HG02943 (cell line): ENCODE measurements at regions not wholly inside any gene's neighbourhood (a gene's known extent, or its start where the extent isn't known, plus 50 kb on each side); places are given as distances from the start of the nearest gene placed in this dataset.
A peak's percentile ranks its signal among the peaks of the same experiment; 100 is the strongest.

Experiments
- ATAC-seq: cut with Tn5 transposase; IDR thresholded peaks from one replicate; pipeline ENCODE4 v1.9.1; 2021; ENCODE audit warnings: mild to moderate bottlenecking, low read depth, moderate library complexity; ENCODE audit not compliant: unreplicated experiment

DNA sequence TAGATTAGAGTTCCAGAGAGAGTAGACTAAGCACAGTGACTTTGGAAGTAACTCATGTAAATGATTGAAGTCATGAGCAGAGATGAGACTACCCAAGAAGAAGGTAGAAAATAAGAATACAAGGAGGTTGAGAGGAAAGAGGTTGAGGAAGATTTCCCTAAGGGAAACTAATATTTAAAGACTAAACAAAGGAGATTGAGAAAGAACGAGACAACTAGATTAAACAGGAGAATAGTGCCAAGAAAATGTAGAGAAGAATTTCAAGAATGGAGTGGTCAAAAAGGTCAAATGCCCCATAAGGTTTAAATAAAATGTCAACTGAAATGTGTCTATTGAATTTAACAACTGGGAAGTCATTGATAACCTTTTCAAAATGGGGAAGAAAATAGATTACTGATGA, 59.0 kb downstream of the RPS29 start:
- no peak for ATAC-seq

DNA sequence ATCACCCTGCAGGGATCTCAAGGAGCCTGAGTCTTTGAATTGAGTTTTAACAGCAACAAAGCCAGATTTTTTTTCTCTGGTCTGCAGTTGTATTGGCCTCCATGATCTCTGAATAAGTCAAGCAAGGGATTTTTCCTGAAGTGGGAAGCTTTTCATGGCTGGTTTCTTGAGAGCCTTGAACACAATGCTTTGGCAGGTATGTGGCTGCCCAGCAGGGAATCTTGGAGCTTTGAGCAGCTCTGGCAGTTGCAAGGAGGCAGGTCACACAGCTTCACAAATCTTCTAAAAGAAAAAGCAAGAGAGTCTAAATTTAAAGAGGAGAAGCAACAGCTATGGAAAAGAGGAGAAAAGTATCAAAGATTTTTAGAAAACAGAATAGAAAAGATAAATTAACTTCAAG, 60.1 kb downstream of the RPS29 start:
- ATAC-seq, result no peak

DNA sequence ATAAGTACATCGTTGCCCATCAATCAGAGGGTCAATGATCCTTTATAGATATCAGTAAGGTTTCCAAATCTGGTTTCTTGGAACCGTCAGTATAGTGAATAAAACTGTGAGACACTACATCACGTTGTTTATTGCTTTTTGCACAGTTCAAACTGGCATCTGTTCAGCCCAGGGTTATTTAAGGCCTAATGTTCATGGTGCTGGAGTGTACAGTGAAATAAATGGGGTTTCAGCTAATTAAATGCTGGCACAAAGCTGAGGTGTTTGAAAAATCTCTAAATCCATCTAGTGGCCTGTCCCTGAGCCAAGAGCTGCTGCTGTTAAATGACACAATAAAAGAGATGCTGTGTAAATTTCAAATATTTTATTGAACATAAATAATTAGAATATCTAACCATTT, 69.9 kb downstream of the RPS29 start:
- ATAC-seq, result no peak

DNA sequence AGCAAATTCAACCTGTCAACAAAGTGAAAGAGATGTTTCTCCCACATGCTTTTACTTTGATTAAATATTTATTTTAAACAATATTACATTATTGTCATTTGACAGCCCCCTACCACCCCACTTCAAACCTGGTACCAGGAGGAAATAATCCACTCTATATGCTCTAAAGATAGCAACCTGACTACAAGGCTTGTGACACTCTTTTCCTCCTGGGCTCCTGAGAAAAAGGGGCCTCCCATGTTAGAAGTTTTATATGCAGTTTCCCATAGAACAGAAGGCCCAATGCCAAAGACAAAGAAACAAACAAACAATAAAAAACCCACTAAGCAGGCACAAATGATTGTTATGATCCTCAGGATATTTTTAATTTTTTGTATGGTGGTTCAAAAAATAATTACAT, 73.6 kb downstream of the RPS29 start:
- no peak for ATAC-seq

DNA sequence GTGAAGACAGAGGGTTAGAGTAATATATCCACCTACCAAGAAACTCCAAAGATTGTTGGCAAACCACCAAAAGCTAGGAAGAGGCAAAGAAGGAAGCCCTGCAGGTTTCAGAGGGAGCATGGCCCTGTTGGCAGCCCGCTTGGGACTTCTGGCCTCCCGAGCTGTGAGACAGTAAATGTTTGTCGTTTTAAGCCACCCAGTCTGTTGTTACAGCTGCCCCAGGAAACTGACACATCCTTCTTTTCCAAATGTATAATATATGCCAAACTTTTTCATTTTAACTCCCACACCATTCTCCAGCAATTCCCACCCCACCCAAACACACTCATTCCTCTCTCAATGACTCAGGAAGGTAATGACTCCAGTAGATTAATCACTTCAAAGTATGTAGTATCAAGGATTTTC, 74.0 kb downstream of the RPS29 start:
- no peak for ATAC-seq

DNA sequence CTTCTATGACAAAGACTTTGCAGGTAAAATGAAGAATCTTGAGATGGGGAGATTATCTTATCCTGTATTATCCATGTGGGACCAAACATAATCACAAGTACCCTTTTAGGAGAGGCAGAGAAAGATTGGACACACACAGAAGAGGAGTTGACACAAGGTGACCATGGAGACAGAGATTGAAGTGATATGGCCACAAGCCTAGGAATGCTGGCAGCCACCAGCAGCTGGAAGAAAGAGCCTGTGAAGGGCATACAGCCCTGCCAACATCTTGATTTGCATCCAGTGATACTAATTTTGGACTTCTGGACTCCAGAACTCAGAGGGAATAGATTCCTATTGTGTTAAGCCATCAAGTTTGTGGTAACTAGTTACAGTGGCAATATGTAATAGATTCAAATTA, 78.1 kb downstream of the RPS29 start:
- ATAC-seq, result no peak

DNA sequence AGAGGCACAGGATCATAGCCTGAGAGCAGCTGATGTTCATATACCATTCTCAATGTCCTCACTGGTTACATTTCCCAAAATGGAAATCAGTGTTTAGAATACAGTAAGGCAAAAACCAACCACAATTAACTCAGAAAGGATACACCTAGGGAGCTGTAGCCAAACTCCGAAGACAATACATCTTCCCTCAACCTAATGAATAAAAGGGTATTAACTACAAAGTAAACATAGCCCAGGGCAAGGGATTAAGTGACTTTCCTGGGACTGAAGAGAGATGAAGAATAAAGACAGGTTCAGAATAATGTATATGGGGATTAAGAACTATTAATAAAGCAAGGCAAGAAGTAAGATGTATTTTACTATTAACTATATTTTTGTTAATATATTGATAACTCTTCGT, 79.5 kb downstream of the RPS29 start:
- ATAC-seq, result no peak

DNA sequence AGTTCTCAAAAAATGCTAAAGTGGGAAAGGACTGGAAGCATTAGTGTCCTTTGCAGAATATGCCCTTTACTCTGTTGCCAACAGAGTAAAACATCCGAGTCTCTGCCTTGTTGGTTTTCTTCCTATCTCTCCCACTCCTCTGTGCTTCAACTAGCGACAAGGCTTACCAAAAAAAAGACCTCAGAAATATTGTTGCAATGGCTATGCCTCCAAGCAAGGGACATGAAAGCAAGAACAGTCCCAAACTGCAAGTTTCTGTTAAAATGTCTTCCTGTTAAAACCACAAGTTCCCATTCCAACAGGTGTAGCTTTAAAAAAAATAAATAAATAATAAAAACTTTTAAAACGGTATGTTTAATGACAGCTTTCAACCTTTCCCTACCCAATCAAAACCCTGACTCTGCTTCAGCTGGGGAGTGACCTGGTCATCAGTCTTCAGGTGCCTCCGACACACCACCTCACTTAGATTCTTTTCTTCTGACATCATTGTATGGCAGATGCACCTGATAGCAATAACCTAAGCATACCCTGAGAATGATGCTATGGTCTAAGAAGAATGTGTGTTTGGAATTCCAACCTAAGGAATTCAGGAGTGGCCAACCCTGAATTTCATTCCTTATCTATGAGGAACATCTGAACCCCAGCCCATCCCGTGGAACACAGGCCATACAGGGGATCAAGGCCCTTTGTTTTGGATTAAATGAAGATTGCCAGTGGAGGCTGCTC, 81.0 kb downstream of the RPS29 start:
- no peak for ATAC-seq

DNA sequence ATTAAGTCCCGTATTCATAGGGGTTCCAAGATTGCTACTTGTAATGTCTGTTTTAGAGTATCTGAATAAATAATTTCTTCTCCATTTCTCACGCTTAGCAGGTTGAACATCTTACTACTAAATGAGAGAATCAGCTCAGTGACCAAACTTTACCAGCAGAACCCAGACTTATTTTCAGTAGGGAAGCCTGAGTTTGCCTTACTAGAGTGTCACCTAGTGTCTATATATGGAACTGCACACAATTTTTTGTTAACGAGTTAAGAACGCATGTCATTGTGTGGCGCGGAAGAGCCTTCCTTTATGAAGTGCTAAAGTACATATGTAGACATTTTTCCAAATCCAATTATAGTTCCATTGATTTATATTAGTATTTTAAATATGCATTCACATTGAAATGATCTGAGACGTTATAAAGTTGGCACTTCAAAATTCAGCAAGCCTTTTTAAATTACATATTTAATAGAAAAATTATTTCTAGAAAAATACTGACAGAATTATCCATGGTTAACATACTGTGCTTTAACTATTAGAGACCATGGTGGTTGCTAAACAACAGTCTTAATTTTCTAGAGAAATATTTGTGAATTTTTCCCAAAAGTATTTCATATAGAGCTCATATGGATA, 88.3 kb downstream of the RPS29 start:
- ATAC-seq, result peak; percentile 81

DNA sequence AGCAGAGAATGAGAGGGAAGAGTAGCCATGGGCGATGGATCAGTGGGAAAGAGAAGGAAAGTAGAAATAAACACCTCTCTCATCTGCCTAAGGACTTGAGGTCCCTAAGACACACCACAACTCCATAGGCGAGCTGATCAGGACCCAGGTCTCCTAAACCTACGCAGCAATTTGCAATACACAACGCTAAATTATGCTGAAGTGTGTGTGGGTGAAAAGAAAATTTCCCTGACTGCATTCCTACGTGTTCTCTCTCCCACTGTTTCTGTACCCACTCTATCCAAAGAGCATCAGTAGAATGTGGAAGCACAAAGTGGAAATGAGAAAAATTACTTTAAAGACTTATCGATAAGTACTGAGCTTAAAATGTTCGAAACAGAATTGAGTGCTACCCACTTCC, 88.9 kb downstream of the RPS29 start:
- ATAC-seq, result no peak

DNA sequence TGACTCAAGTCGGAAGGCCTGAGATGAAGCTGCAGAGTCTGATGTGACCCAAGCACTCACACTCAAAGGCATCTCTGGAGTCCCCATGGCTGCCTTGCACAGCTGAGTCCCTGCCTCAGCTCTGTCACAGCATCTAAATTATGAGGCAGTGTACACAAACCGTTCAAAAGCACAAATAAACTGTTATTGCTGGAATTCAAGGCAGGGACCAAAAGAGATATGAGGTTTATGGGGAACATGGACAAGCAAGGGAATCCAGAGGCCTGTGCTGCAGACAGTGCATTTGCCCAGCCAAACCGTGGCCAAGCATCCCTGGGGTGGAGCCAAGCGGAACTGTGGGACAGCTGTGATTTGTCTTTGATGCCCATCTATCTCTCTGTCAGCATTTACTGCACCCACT, 91.3 kb downstream of the RPS29 start:
- no peak for ATAC-seq

DNA sequence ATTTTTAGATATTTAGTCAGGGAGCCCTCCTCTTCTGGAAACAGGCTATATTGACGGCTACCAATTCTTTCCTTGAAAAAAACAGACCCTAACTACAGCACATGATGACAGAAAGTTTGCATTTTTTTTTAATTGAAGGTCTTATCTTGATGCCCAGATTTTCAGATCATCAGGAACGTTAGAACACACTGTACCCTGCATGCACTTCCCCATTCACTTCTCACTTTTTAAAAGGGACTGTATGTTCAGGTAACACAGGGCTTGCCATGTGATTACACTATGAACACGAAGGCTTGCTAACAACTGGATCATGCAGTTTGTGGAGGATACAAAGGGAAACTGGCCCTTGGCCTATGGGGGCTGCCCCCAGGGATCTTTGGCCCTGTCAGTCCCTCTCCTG, 92.6 kb downstream of the RPS29 start:
- ATAC-seq, result no peak

DNA sequence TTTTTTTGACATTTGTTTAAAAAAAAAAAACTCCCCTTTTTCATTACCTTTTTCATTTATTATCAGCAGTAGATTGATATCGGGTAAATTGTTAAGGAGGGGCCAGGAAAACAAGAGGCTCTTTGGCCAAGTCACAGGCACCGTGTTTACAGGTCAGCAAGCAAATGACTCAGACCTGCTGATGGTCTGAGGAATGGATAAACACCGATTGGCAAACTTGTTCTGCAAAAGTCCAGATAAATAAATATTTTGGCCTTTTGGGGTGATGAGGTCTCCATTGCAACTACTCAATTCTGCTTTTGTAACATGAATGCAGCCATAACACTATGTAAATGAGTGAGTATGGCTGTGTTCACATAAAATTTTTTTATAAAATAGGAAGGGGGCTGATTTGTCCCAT, 94.0 kb downstream of the RPS29 start:
- ATAC-seq, result no peak

DNA sequence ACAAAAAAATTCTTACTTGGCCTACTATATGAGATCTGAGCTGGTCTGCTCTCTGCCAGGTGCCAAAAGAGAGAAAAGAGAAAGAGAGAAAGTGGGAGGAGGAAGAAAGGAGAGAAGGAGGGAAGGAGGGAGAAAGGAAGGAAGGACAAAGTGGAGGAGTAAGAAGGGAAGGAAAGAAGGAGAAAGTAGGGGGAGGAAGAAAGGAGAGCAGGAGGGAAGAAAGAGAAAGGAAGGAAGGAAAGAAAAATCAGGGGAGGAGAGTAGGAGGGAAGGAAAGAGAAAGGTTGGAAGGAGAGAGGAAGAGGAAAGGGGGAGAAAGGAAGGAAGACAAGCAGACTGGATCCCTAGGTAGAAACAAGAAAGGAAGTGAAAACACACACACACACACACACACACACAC, 96.8 kb downstream of the RPS29 start:
- ATAC-seq, result no peak

DNA sequence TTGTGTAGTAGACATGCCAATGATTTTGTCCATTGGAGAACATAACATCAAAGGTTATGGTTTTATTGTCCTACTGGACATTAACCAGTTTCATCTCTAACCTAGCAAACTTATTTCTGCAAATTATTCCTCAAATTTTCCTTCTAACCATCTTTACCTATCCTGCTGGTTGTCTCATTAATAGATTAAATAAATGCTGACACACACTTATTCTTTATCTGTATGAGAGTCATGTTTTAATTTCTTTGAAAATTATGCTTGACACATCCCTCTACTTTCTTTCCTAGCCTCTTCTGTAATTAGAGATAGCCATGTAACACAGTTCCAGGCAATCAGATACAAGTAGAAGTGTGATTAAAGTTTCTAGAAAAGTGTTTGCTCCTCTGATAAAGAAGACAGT, 98.9 kb downstream of the RPS29 start:
- ATAC-seq, result no peak

DNA sequence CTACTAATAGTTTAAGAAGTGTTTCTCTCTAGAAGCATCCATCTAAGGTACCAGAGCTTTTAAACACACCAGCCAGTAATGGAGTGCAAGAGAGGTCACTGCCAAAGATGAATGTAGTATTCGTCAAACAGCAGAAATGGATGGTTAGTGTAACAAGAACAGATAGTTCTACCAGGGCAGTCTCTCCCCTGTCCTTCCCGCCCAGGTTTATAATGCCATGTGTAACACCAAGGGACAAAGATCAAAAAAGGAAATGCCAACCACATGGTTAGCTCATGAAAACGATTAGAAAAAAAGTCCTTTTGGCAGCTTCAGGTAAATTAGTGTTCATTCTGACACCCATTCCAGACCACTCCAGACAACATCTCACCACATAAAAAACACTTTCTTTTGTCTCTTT, 100.9 kb downstream of the RPS29 start:
- no peak for ATAC-seq

DNA sequence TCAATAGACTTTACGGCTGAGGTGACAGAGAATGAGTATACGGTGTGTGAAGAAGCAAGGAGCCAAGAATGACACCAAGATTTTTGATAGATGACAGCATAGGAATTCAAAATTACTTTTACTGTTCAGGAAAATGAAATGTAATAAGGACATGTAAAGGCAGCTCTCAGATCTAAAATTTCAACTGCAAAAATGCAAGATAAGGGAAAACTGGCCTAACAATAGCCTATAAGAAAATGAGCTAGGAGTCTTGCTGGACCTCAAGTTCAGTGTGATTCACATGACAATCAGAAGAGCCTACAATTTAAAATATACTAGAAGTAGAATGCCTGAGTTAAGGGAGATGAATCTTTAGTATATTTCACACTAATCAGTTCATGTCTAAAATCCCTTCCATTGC, 102.0 kb downstream of the RPS29 start:
- ATAC-seq, result no peak

DNA sequence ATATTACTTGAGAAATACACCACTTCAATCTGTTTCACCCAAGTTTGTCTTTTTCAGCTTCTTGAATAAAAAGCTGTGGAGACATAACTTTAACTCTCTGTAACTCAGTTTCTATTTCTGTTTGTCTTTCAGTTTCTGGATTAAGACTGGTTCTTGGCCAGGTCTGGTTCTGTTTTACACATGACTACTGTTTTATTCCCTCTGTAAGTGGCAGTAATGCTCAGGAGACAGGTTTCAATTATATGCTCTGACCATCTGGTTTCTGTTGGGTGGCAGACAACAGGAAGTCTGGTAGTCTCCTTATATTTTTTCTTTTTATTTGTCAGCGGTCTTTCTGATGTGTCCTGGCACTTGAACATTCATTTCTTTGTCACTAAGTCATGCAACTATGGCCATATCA, 102.9 kb downstream of the RPS29 start:
- ATAC-seq, result peak; percentile 69

DNA sequence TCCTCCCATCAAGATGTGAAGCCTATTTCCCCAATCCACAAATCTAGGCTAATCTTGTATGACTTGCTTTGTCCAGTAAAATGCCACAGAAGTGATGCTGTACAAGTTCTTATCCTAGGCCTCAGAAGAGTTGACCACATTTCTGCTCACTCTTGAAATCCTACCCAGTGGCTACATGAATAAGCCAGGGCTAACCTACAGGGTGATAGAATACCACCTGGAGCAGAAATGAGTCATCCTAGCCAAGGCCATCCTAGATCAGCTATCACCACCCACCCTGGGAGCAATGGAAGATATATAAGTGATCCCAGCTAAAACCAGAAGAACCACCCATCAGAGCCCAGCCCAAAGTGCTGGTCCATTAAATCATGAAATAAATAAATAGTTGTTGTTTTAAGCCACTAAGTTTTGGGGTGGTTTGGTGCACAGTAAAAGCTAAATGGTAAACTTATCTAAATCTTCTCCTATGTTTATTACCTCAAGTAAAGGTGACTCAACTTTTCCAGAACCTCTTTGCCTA, 105.1 kb downstream of the RPS29 start:
- ATAC-seq, result no peak

DNA sequence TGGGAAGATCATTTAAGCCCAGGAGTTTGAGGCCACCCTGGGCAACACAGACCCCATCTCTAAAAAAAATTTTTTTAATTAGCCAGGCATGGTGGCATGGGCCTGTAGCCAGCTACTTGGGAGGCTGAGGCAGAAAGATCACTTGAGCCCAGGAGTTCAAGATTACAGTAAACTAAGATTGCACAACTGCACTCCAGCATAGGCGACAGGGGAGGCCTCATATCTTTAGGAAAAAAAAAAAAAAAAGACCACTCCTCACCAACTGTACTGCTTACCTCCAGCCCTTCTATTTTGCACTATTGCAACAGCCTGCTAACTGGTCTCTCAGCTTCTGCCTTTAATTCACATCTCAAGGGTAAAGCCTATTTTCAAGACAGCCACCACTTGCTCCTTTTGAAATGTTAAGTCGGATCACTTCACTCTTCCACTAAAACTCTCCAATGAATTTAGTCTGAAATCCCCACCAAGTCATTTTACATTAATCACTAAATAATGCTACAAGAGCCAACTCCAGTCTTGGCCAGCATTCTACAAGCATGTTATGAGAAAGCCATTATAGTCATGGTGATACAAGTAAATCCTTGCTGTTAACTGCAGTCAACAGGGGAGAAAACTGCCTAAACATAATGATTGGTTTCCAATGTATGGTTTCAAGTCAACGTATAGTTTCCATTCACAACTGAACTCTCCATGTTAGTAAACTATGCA, 106.0 kb downstream of the RPS29 start:
- no peak for ATAC-seq

DNA sequence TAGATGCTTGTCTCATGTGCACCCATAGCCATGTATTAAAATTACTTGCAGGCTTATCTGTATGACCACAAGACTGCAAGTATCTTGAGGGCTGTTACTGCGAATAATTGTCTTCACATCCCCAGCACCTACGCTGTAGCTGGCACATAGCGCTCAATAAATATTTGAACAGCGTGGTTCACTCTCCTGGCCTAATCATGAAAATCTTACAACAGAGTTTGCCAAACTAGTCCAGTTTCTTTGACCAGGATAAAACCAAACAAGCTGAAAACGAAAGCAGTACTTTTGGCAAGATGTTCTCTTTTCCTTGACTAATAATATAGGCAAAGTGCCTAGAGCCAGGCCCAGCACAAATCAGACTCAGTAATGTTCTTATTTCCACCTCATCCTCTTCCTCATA, 106.7 kb downstream of the RPS29 start:
- ATAC-seq, result no peak

DNA sequence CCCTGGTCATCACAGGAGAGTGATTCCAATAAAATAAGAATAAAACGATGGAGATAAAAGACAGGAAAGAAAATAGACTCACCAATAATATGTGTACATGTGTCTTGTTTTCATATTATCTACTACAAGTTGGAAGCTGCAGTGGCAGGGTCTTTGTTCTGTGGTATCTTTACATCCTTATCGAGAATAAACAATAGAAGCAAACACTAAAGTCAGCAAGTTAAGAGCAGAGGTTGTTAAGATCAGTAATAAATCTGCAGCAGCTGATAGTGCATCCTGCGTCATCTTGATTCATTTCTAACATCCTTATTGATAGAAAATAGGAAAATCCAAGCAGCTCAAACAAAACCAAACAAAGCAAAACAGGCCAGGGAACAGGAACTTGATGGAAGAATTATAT, 107.4 kb downstream of the RPS29 start:
- ATAC-seq, result no peak
